Colonic mucosa (tissue), 4 donors: ENCODE measurements at regions not wholly inside any gene's neighbourhood (a gene's known extent, or its start where the extent isn't known, plus 50 kb on each side); places are given as distances from the start of the nearest gene placed in this dataset.
"Not testable (repeated sequence)": the region's sequence is repeated elsewhere in the genome, so short reads cannot be mapped to it uniquely, and the experiment has no call there.

Source experiments
- DNase-seq: peaks from one replicate; pipeline ENCODE4 v3.0.0-alpha.2; 2020
- H3K27ac ChIP-seq: fragments of 200-600 bp; one replicate; pipeline ENCODE4 v1.8.0; 2021
- H3K27me3 ChIP-seq: fragments of 200-600 bp; one replicate; pipeline ENCODE4 v1.8.0; 2021
- H3K36me3 ChIP-seq: fragments of 200-600 bp; one replicate; pipeline ENCODE4 v1.8.0; 2021
- H3K4me1 ChIP-seq: fragments of 200-600 bp; one replicate; pipeline ENCODE4 v1.8.0; 2021; ENCODE audit warnings: mild to moderate bottlenecking
- H3K4me3 ChIP-seq: fragments of 200-600 bp; one replicate; pipeline ENCODE4 v1.8.0; 2021
- H3K9ac ChIP-seq, 2 donors: one replicate each; pipeline ENCODE4 v1.7.0; 2013; ENCODE audit warnings: control low read depth in 2 of 2, low read depth in 2 of 2, low read length in 2 of 2
- H3K9me3 ChIP-seq: fragments of 200-600 bp; one replicate; pipeline ENCODE4 v1.8.0; 2021
- intact Hi-C: fragments of 100-400 bp; cut with DNase I; formaldehyde crosslinking; loops from one replicate; pipeline ENCODE4 v1.14.1; 2022
- TF ChIP-seq, protein P1 (sequence below): fragments of 200-600 bp; IDR thresholded peaks from one replicate; pipeline ENCODE4 v1.8.0; 2022; ENCODE audit warnings: antibody characterized with exemption, mild to moderate bottlenecking
- donor health status: healthy.
- donor health status: DM: no; HTN: no; CAD: no.
- donor health status: DM: no; HTN: no; CAD: no.

DNA sequence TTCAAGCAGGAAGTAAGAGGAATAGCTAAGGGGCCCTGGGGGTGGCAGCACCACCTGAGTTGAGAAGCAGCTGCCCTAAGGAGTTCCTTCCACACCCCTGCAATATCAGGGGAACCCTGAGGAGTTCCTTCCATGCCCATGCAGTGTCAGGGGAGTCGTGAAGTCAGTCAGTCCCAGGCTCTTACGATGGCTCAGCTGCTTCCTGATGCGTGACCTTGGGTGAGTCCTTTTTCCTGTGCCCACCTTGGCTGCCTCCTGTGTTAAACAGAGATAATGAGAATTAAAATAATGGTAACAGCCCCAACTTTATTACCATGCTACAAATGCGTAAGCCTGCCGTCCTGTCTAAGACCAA is 181.1 kb downstream of the MIAT start:
- DNase-seq, result no peak
- intact Hi-C loops, result no loop called here
- no peak overlapping the region for H3K27ac ChIP-seq

DNA sequence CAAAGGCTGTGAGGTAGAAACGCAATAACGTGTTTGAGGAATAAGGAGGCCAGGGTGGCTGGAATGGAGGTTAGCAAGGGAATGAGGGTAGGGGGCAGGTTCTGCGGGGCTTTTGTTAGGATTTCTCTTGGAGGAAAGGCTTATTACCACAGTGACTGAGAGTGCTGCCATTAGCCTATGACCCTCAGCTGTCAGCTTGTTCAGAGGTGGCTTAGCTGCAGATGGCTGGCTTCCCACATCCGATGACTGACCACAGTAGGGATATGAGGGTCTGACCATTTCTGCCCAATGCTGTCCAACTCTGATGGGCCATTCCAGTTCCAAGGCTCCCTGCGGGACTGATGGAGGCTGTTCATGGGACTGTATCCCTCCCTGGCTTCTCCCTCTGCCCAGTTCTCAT is 181.8 kb downstream of the MIAT start:
- Histone ChIP-seq H3K4me1 (no peaks in the 10 kb centered on the region), H3K36me3 (no peaks in the 10 kb centered on the region), H3K9me3 (no peaks in the 10 kb centered on the region), H3K27me3 (no peaks in the 10 kb centered on the region), H3K4me3 (no peak overlapping the region), H3K9ac (no peak overlapping the region), H3K27ac (no peak overlapping the region)
- intact Hi-C loops, result no loop called here
- TF ChIP-seq, protein P1, sequence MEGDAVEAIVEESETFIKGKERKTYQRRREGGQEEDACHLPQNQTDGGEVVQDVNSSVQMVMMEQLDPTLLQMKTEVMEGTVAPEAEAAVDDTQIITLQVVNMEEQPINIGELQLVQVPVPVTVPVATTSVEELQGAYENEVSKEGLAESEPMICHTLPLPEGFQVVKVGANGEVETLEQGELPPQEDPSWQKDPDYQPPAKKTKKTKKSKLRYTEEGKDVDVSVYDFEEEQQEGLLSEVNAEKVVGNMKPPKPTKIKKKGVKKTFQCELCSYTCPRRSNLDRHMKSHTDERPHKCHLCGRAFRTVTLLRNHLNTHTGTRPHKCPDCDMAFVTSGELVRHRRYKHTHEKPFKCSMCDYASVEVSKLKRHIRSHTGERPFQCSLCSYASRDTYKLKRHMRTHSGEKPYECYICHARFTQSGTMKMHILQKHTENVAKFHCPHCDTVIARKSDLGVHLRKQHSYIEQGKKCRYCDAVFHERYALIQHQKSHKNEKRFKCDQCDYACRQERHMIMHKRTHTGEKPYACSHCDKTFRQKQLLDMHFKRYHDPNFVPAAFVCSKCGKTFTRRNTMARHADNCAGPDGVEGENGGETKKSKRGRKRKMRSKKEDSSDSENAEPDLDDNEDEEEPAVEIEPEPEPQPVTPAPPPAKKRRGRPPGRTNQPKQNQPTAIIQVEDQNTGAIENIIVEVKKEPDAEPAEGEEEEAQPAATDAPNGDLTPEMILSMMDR, result no peak
- no peak for DNase-seq

More for the DNA sequence above, 181.1 kb downstream of the MIAT start:
- no peaks in the 10 kb centered on the region for H3K9me3 ChIP-seq
- H3K9ac ChIP-seq, result no peak overlapping the region
- TF ChIP-seq, protein P1, result no peak
- no peaks in the 10 kb centered on the region for H3K27me3 ChIP-seq
- no peak overlapping the region for H3K4me3 ChIP-seq
- no peaks in the 10 kb centered on the region for H3K36me3 ChIP-seq
- H3K4me1 ChIP-seq, result no peaks in the 10 kb centered on the region

DNA sequence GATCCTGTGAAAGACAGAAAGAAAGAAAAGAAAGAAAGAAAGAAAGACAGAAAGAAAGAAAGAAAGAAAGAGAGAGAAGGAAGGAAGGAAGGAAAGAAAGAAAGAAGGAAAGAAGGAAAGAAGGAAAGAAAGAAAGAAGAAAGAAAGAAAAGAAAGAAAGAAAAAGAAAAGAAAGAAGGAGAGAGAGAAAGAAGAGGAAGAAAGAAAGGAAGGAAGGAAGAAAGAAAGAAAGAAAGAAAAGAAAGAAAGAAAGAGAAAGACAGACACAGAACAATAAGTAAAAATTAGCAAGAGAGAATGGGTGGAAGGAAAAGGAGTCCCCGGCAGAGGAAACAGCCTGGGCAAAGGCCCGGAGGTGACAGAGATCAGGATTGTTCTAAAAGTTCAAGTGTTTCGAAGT is 183.4 kb downstream of the MIAT start:
- H3K36me3 ChIP-seq, H3K9ac ChIP-seq, H3K27ac ChIP-seq, DNase-seq, H3K4me1 ChIP-seq, H3K27me3 ChIP-seq, intact Hi-C loops, H3K4me3 ChIP-seq, H3K9me3 ChIP-seq: not testable (repeated sequence)

DNA sequence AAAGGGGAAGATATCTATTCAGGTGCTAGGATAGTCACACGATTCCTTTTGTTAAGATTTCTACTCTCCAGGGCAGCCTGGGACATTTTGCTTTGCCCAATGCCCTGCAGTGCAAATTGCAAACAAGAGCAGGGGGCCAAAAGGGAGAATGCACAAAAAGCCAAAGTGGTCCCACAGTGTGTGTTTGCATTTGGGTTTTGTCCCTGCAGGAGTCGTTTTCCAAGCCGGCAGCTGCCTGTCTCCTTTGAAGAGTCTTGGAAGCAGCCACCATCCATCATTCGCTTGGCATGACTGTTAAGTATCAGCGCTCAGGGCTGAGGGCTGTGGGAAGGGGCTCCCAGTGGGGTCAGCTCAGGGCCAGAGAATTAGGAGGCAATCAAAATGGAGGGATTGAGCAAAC is 184.7 kb downstream of the MIAT start:
- Histone ChIP-seq H3K4me1 (no peaks in the 10 kb centered on the region), H3K4me3 (no peak overlapping the region), H3K27me3 (no peaks in the 10 kb centered on the region), H3K9me3 (no peaks in the 10 kb centered on the region), H3K36me3 (no peaks in the 10 kb centered on the region), H3K9ac (no peak overlapping the region), H3K27ac (no peak overlapping the region)
- no peak for DNase-seq
- intact Hi-C loops, result no loop called here
- TF ChIP-seq, protein P1, result no peak

DNA sequence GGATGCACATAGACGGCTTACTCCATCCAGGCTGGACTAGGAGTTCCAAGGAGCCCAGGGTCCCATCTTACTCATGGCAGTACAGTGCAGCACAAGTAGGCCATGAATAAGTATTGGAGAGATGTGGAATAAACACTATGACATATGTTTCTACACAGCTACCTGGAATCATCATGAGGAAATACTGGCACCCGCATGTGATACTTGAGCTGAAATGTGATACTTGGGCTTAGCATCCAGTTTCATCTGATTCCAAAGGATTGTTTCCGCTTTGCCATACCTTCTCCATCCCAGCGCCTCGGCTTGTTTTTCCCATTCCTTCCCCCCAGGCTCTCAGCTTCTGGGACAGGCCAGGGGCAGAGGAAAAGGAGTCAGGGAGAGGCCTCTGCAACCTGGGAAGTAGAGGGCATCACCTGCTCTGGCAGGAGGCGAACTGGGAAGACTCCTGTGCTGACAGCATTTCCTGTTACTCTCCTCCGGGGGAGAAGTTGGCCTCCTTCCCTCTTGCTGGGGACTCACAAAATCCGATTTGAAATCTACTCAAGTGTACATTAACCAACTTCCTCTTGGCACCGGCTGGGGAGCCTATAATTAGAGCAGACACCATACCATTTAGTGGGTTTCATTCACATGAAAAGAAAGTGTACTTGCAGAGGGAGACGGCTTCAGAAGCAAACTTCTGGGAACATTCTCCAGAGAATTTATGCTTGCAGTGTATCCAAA is 187.8 kb downstream of the MIAT start:
- H3K4me1 ChIP-seq, result no peaks in the 10 kb centered on the region
- no peak for DNase-seq
- no peaks in the 10 kb centered on the region for H3K27me3 ChIP-seq
- no peak overlapping the region for H3K4me3 ChIP-seq
- TF ChIP-seq, protein P1, result no peak
- H3K9ac ChIP-seq, result no peak overlapping the region
- intact Hi-C loops, result no loop called here
- H3K36me3 ChIP-seq, result no peaks in the 10 kb centered on the region
- no peaks in the 10 kb centered on the region for H3K9me3 ChIP-seq
- H3K27ac ChIP-seq, result no peak overlapping the region

DNA sequence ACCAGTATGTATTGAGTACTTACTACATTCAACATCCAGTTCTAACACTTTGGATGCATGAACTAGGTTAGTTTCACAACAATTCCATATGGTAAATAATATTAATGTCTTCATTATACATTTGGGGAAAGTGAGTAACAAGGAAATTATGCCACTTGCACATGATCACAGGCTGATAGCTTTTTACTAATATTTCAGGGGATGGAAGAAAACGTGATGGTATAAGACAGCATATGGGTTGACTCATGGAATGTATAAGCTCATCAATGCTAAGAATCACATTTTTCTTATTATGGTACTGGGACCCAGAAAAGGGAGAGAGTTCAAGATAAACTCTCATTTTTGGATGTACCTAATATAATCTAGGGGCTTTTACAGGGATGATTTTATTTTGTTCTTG is 188.7 kb downstream of the MIAT start:
- intact Hi-C loops, result no loop called here
- Histone ChIP-seq H3K9ac (no peak overlapping the region), H3K9me3 (no peaks in the 10 kb centered on the region)

More for the DNA sequence above, 188.7 kb downstream of the MIAT start:
- Histone ChIP-seq H3K4me1 (no peaks in the 10 kb centered on the region), H3K27me3 (no peaks in the 10 kb centered on the region), H3K4me3 (no peak overlapping the region), H3K27ac (no peak overlapping the region), H3K36me3 (no peaks in the 10 kb centered on the region)
- no peak for DNase-seq
- TF ChIP-seq, protein P1, result no peak
